K562 (cell line): ENCODE measurements at regions not wholly inside any gene's neighbourhood (a gene's known extent, or its start where the extent isn't known, plus 50 kb on each side); places are given as distances from the start of the nearest gene placed in this dataset.

ENCODE experiments used
- CLOCK ChIP-seq: fragments of 250-450 bp; sonication (Bioruptor Pico); IDR thresholded peaks from 2 replicates; pipeline ENCODE4 v1.4.0; 2020; ENCODE audit warnings: mild to moderate bottlenecking, moderate library complexity, borderline replicate concordance
- CTCF ChIP-seq, 3 experiments: IDR thresholded peaks in 2 of 3; conservative IDR thresholded peaks in 1 of 3; 2 replicates each; pipeline ENCODE4 v1.5.1; 2011 to 2012; ENCODE audit warnings: low read length in 3 of 3, mild to moderate bottlenecking in 3 of 3, control low read depth in 2 of 3, improper control_type of control experiment in 1 of 3, inconsistent platforms in 1 of 3, low read depth in 1 of 3, mixed read lengths in 1 of 3, moderate library complexity in 1 of 3; ENCODE audit not compliant: insufficient read depth in 2 of 3
- ELF4 ChIP-seq: fragments of 450-650 bp; formaldehyde crosslinking; IDR thresholded peaks from 2 replicates; pipeline ENCODE4 v1.4.0; 2022; ENCODE audit warnings: missing genetic modification characterization
- KLF1 ChIP-seq: fragments of 450-650 bp; IDR thresholded peaks from 2 replicates; pipeline ENCODE4 v1.6.1; 2016; ENCODE audit warnings: missing genetic modification characterization, missing compliant biosample characterization
- MXI1 ChIP-seq: IDR thresholded peaks from 2 replicates; pipeline ENCODE4 v1.6.1; 2011; ENCODE audit warnings: low read depth, mild to moderate bottlenecking, improper control_type of control experiment, low read length
- POLR2A ChIP-seq: fragments of 450-650 bp; conservative IDR thresholded peaks from 2 replicates; pipeline ENCODE4 v1.6.1; 2016
- TAF1 ChIP-seq: IDR thresholded peaks from 2 replicates; pipeline ENCODE4 v1.6.1; 2011; ENCODE audit warnings: mild to moderate bottlenecking, low read length, moderate library complexity; ENCODE audit not compliant: insufficient read depth, control insufficient read depth, severe bottlenecking; ENCODE audit errors: extremely low read depth
- ZNF740 ChIP-seq, 3 experiments: fragments of 200-800 bp in 1 of 3; sonication (Bioruptor generic) in 1 of 3; sonication (generic) in 1 of 3; formaldehyde crosslinking in 1 of 3; IDR thresholded peaks; 2 replicates each; pipeline versions ENCODE4 v1.6.1 to v1.8.0; 2016 to 2022; ENCODE audit warnings: mild to moderate bottlenecking in 2 of 3, missing compliant biosample characterization in 2 of 3, missing genetic modification characterization in 2 of 3, missing genetic modification reagents in 1 of 3
- TF ChIP-seq, protein P1 (sequence below): fragments of 250-450 bp; sonication (Bioruptor Pico); IDR thresholded peaks from 2 replicates; pipeline ENCODE4 v1.8.0; 2022; ENCODE audit warnings: moderate library complexity, mild to moderate bottlenecking, inconsistent platforms

DNA sequence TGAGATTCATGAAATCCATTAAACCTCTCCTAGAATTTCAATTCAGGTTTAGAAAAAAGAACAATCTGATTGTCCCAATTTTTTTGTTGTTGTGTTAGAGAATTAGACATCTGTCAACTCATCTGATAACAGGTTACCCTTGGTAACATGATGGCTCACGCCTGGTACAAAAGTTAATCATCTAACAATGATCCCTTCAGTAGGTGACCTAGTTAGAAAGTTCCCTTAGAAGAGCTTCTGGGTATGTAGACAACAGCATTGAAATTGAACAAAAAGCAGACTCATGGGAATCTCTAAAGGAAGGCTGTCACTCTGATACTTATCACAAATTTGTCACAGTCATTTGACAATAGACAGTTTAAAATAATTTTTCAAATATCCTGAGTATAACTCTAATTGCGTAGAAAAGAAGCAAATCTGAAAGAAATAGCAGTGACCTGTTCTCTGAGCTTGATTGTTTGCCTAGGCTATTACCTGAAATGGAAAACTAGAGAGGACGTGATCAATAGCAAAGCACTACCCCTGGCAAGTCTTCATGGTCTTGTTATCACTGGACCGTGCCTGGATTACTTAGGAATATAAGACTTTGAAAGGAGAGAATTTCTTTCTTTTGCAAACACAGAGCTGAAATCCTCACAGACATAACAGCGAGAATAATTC lies 880.4 kb upstream of the AGA start:
- TF ChIP-seq, protein P1, sequence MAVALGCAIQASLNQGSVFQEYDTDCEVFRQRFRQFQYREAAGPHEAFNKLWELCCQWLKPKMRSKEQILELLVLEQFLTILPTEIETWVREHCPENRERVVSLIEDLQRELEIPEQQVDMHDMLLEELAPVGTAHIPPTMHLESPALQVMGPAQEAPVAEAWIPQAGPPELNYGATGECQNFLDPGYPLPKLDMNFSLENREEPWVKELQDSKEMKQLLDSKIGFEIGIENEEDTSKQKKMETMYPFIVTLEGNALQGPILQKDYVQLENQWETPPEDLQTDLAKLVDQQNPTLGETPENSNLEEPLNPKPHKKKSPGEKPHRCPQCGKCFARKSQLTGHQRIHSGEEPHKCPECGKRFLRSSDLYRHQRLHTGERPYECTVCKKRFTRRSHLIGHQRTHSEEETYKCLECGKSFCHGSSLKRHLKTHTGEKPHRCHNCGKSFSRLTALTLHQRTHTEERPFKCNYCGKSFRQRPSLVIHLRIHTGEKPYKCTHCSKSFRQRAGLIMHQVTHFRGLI (CRISPR knock-in tag) = no peak
- TF ChIP-seq CTCF (IDR thresholded peaks at IDR 0.05 in 2 of 3, conservative IDR thresholded peaks at IDR 0.05 in 1 of 3; ENCODE audit: insufficient read depth in 2 of 3, low read depth in 1 of 3, low read length in 3 of 3) (no peak), MXI1 (no peak), POLR2A (no peak), ZNF740 (CRISPR knock-in tag; IDR thresholded peaks at IDR 0.05) (no peak), ZNF740 (tag; IDR thresholded peaks at IDR 0.05) (no peak), KLF1 (tag) (no peak), TAF1 (no peak), CLOCK (CRISPR knock-in tag) (no peak), ELF4 (CRISPR knock-in tag) (no peak)
